HEK293 (cell line): ENCODE measurements at regions not wholly inside any gene's neighbourhood (a gene's known extent, or its start where the extent isn't known, plus 50 kb on each side); places are given as distances from the start of the nearest gene placed in this dataset.

Source experiments
- ZBTB21 ChIP-seq: fragments of 450-650 bp; formaldehyde crosslinking; IDR thresholded peaks from 2 replicates; pipeline ENCODE4 v1.5.1; 2017; ENCODE audit warnings: missing biosample characterization, missing genetic modification characterization
- TF ChIP-seq, protein P1 (sequence below): fragments of 450-650 bp; formaldehyde crosslinking; IDR thresholded peaks from 2 replicates; pipeline ENCODE4 v1.5.1; 2016; ENCODE audit warnings: missing biosample characterization, missing genetic modification characterization
- TF ChIP-seq, protein P2 (sequence below): fragments of 450-650 bp; formaldehyde crosslinking; IDR thresholded peaks from 2 replicates; pipeline ENCODE4 v1.5.1; 2016; ENCODE audit warnings: missing biosample characterization, missing genetic modification characterization

- TF ChIP-seq, protein P1, sequence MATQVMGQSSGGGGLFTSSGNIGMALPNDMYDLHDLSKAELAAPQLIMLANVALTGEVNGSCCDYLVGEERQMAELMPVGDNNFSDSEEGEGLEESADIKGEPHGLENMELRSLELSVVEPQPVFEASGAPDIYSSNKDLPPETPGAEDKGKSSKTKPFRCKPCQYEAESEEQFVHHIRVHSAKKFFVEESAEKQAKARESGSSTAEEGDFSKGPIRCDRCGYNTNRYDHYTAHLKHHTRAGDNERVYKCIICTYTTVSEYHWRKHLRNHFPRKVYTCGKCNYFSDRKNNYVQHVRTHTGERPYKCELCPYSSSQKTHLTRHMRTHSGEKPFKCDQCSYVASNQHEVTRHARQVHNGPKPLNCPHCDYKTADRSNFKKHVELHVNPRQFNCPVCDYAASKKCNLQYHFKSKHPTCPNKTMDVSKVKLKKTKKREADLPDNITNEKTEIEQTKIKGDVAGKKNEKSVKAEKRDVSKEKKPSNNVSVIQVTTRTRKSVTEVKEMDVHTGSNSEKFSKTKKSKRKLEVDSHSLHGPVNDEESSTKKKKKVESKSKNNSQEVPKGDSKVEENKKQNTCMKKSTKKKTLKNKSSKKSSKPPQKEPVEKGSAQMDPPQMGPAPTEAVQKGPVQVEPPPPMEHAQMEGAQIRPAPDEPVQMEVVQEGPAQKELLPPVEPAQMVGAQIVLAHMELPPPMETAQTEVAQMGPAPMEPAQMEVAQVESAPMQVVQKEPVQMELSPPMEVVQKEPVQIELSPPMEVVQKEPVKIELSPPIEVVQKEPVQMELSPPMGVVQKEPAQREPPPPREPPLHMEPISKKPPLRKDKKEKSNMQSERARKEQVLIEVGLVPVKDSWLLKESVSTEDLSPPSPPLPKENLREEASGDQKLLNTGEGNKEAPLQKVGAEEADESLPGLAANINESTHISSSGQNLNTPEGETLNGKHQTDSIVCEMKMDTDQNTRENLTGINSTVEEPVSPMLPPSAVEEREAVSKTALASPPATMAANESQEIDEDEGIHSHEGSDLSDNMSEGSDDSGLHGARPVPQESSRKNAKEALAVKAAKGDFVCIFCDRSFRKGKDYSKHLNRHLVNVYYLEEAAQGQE (tag by site-specific recombination): no peak
- no peak for TF ChIP-seq ZBTB21 (tag by site-specific recombination)
- TF ChIP-seq, protein P2, sequence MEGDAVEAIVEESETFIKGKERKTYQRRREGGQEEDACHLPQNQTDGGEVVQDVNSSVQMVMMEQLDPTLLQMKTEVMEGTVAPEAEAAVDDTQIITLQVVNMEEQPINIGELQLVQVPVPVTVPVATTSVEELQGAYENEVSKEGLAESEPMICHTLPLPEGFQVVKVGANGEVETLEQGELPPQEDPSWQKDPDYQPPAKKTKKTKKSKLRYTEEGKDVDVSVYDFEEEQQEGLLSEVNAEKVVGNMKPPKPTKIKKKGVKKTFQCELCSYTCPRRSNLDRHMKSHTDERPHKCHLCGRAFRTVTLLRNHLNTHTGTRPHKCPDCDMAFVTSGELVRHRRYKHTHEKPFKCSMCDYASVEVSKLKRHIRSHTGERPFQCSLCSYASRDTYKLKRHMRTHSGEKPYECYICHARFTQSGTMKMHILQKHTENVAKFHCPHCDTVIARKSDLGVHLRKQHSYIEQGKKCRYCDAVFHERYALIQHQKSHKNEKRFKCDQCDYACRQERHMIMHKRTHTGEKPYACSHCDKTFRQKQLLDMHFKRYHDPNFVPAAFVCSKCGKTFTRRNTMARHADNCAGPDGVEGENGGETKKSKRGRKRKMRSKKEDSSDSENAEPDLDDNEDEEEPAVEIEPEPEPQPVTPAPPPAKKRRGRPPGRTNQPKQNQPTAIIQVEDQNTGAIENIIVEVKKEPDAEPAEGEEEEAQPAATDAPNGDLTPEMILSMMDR (tag by site-specific recombination): no peak
Observed at GRCh38 chr1:79617777-79618176, 611.2 kb upstream of the ADGRL4 start.
